Endothelial cell of umbilical vein (primary cell): ENCODE measurements at regions not wholly inside any gene's neighbourhood (a gene's known extent, or its start where the extent isn't known, plus 50 kb on each side); places are given as distances from the start of the nearest gene placed in this dataset.

Source experiments
- BruUV-seq: library from RNA; stranded (reverse); fragments of 400-500 nt; replicated peaks from 2 replicates; lab custom pipeline; 2021; lab: Mats Ljungman, UMichigan
- CTCF ChIA-PET: fragments of 300-600, 350-600 bp; sonication (Branson Sonifier 250); formaldehyde crosslinking; loops from one replicate; lab custom pipeline; 2021; ENCODE audit warnings: antibody characterized with exemption, inconsistent platforms; lab: Charles Lee
- POLR2A ChIA-PET: fragments of 300-600, 350-600 bp; sonication (Branson Sonifier 250); formaldehyde crosslinking; loops from one replicate; lab custom pipeline; 2021; ENCODE audit warnings: antibody characterized with exemption, inconsistent platforms; lab: Charles Lee
- DNase-seq: peaks from one replicate; pipeline ENCODE4 v3.0.0-alpha.2; 2011; ENCODE audit warnings: low read depth, low spot score
- FAIRE-seq: peaks from 2 replicates; lab custom pipeline; 2011; peaks lifted over from hg19 to GRCh38; lab: Jason Lieb, UNC
- H2AFZ ChIP-seq: 2 replicates; pipeline ENCODE4 v1.6.0; 2012; ENCODE audit warnings: low read depth, low read length, control low read depth, inconsistent platforms
- H3K27ac ChIP-seq: 2 replicates; pipeline ENCODE4 v1.5.1; 2011; ENCODE audit warnings: low read depth, mild to moderate bottlenecking, control low read depth, low read length, moderate library complexity; ENCODE audit not compliant: insufficient read depth
- H3K27me3 ChIP-seq, 2 experiments: 2 replicates each; pipeline versions ENCODE4 v1.6.0 to v1.6.1; 2011; ENCODE audit warnings: low read length in 2 of 2, mixed read lengths in 1 of 2; ENCODE audit not compliant: control insufficient read depth in 2 of 2, insufficient read depth in 2 of 2
- H3K36me3 ChIP-seq, 2 experiments: 2 replicates in 1 of 2; 3 replicates in 1 of 2; pipeline ENCODE4 v1.5.1; 2011; ENCODE audit warnings: low read length in 2 of 2, mild to moderate bottlenecking in 1 of 2, moderate library complexity in 1 of 2; ENCODE audit not compliant: control insufficient read depth in 2 of 2, insufficient read depth in 2 of 2; ENCODE audit errors: extremely low read depth in 1 of 2
- H3K4me1 ChIP-seq: 3 replicates; pipeline ENCODE4 v1.5.1; 2011; ENCODE audit warnings: mild to moderate bottlenecking, low read length; ENCODE audit not compliant: control insufficient read depth, insufficient read depth; ENCODE audit errors: extremely low read depth
- H3K4me2 ChIP-seq: 2 replicates; pipeline ENCODE4 v1.6.1; 2011; ENCODE audit warnings: low read length, control low read depth, mixed read lengths; ENCODE audit not compliant: insufficient read depth
- H3K4me3 ChIP-seq, 3 experiments: fragments of 200-600 bp in 1 of 3; sonication (generic), shearing (Covaris generic) in 1 of 3; replicated peaks in 1 of 3; 2 replicates each; pipeline ENCODE4 v1.5.1; 2011 to 2016; ENCODE audit warnings: control low read depth in 3 of 3, low read length in 3 of 3, mild to moderate bottlenecking in 2 of 3, inconsistent platforms in 1 of 3, low read depth in 1 of 3, moderate library complexity in 1 of 3; ENCODE audit not compliant: insufficient read depth in 1 of 3
- H3K79me2 ChIP-seq: 2 replicates; pipeline ENCODE4 v1.6.0; 2012; ENCODE audit warnings: low read length, inconsistent platforms; ENCODE audit not compliant: control insufficient read depth, insufficient read depth
- H3K9ac ChIP-seq: replicated peaks from 2 replicates; pipeline ENCODE3; 2011; ENCODE audit warnings: low read length, control low read depth; ENCODE audit not compliant: insufficient read depth; ENCODE audit errors: extremely low read depth
- H3K9me1 ChIP-seq: replicated peaks from 3 replicates; pipeline ENCODE4 v1.6.0; 2011; ENCODE audit warnings: mild to moderate bottlenecking, low read length; ENCODE audit not compliant: control insufficient read depth, insufficient read depth; ENCODE audit errors: extremely low read depth
- H3K9me3 ChIP-seq: replicated peaks from 2 replicates; pipeline ENCODE4 v1.5.1; 2012; ENCODE audit warnings: low read length, inconsistent platforms; ENCODE audit not compliant: control insufficient read depth, insufficient read depth
- H4K20me1 ChIP-seq: replicated peaks from 2 replicates; pipeline ENCODE3; 2011; ENCODE audit warnings: mild to moderate bottlenecking, low read length; ENCODE audit not compliant: control insufficient read depth, insufficient read depth; ENCODE audit errors: extremely low read depth
- FOS ChIP-seq: IDR thresholded peaks from 2 replicates; pipeline ENCODE4 v1.6.1; 2011; ENCODE audit warnings: mild to moderate bottlenecking, low read length, moderate library complexity, borderline replicate concordance; ENCODE audit not compliant: insufficient read depth
- GATA2 ChIP-seq: IDR thresholded peaks from 2 replicates; pipeline ENCODE4 v1.7.0; 2011; ENCODE audit warnings: low read depth, mild to moderate bottlenecking, moderate library complexity, mixed read lengths, low read length; ENCODE audit not compliant: insufficient read length, insufficient read depth
- POLR2AphosphoS5 ChIP-seq: IDR thresholded peaks from 2 replicates; pipeline ENCODE4 v1.6.1; 2012; ENCODE audit warnings: low read depth, mild to moderate bottlenecking, control low read depth, low read length, moderate library complexity; ENCODE audit not compliant: insufficient read depth
- dilution Hi-C: fragments of 300-500 bp; cut with MboI; formaldehyde crosslinking; loops from one replicate; pipeline ENCODE4 v1.15.0; 2019; ENCODE audit warnings: low sequenced_read_pairs; ENCODE audit not compliant: extremely low pct_ligation_motif_present
- intact Hi-C: fragments of 100-400 bp; cut with micrococcal nuclease; formaldehyde crosslinking; loops from one replicate; pipeline ENCODE4 v1.10.0; 2022

DNA sequence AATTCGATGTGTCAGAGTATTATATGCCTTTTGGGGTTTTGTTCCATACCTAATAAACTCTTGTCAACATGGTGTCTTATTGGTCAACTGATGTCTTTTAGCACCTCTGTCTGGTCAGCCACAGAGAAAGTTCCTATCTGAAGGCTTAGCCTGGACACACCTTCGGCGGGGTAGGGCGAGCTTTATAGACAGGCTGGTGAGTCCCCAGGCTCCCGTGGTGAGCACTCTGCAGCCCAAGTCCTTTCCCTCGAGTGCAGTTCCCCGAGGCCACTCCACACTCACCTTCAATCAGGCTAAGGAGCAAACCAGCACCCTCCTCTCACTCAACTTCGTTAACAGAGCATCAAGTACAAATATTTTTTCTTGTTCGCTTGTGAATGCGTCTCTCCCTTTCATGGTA lies 133.9 kb downstream of the ATG4C start:
- Histone ChIP-seq H3K79me2 (no peaks in the 10 kb centered on the region), H3K9ac (no peak overlapping the region), H3K36me3 (no peaks in the 10 kb centered on the region), H4K20me1 (no peaks in the 10 kb centered on the region), H3K4me1 (no peaks in the 10 kb centered on the region), H3K4me2 (no peak overlapping the region), H2AFZ (no peak overlapping the region), H3K27ac (no peak overlapping the region), H3K27me3 (peaks cover 0 to 5% of the 10 kb centered on the region in 2 experiments), H3K9me3 (no peaks in the 10 kb centered on the region), H3K9me1 (no peaks in the 10 kb centered on the region), H3K4me3 (no peak overlapping the region)
- DNase-seq (no peak), FAIRE-seq (no peak)
- dilution Hi-C loops (no loop called here), intact Hi-C loops (no loop called here)
- BruUV-seq: no TSS peak
- CTCF ChIA-PET: no interaction called here
- POLR2A ChIA-PET: no interaction called here
- TF ChIP-seq GATA2: no peak
- no peak for TF ChIP-seq FOS

DNA sequence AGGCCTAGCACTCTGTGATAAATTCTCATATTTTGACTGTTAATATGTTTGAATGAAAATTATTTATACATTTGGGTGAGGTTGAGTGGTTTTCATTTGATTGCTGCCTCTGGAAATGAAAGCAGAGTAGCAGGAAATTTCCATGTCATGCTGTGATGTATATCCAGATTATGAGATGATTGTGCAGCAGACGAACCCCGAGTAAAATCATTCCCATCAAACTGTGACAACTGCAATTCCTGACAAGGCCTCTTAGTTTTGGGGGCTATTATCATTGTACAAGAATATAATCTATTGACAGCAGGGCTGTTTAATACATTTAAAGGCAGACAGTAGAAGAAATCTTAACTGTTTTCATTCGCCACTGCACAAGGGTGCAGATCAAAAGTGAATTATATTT lies 134.8 kb downstream of the ATG4C start:
- Histone ChIP-seq H2AFZ (no peak overlapping the region), H3K79me2 (no peaks in the 10 kb centered on the region), H3K36me3 (no peaks in the 10 kb centered on the region), H4K20me1 (no peaks in the 10 kb centered on the region), H3K4me1 (no peaks in the 10 kb centered on the region), H3K4me3 (no peak overlapping the region), H3K9me1 (no peaks in the 10 kb centered on the region), H3K4me2 (no peak overlapping the region), H3K27ac (no peak overlapping the region), H3K9me3 (no peaks in the 10 kb centered on the region), H3K27me3 (peaks cover 0 to 5% of the 10 kb centered on the region in 2 experiments), H3K9ac (no peak overlapping the region)
- intact Hi-C loops: no loop called here
- BruUV-seq: no TSS peak
- no peak for DNase-seq
- ChIA-PET POLR2A (no interaction called here), CTCF (interaction anchor here (1.2 to 1.6 kb wide), 2 partner anchors 8 to 13 kb away, joined by 3 to 7 read pairs; no protein-coding TSS in a partner anchor)
- no peak for FAIRE-seq
- dilution Hi-C loops: no loop called here
- no peak for TF ChIP-seq POLR2AphosphoS5
